NB4 (cell line): ENCODE measurements at regions not wholly inside any gene's neighbourhood (a gene's known extent, or its start where the extent isn't known, plus 50 kb on each side); places are given as distances from the start of the nearest gene placed in this dataset.

Source experiments
- CTCF ChIP-seq: IDR thresholded peaks from one replicate; pipeline ENCODE4 v1.5.1; 2012; ENCODE audit warnings: low read depth, low read length
- MAX ChIP-seq: IDR thresholded peaks from 2 replicates; pipeline ENCODE4 v1.6.1; 2011; ENCODE audit warnings: low read depth, low read length

- TF ChIP-seq MAX (no peak), CTCF (no peak)
Measured at GRCh38 chr14:54294802-54295201, 102.0 kb upstream of the CDKN3 start.
